DMS 273 (cell line): ENCODE measurements at regions not wholly inside any gene's neighbourhood (a gene's known extent, or its start where the extent isn't known, plus 50 kb on each side); places are given as distances from the start of the nearest gene placed in this dataset.

ENCODE experiments used
- DNase-seq: peaks from one replicate; lab custom pipeline; 2025; ENCODE audit not compliant: unreplicated experiment; lab: John Stamatoyannopoulos, UW

GRCh38 chrX:132568291-132568690, 79.5 kb upstream of the MBNL3 start:
- DNase-seq, result peak; percentile 25

GRCh38 chrX:132565273-132565672, 76.4 kb upstream of the MBNL3 start:
- no peak for DNase-seq

GRCh38 chrX:132563976-132564375, 75.1 kb upstream of the MBNL3 start:
- DNase-seq, result no peak

- DNase-seq, result no peak
Measured at GRCh38 chrX:132561974-132562373, 73.1 kb upstream of the MBNL3 start.

GRCh38 chrX:132561483-132561882, 72.6 kb upstream of the MBNL3 start:
- DNase-seq, result no peak

DNA sequence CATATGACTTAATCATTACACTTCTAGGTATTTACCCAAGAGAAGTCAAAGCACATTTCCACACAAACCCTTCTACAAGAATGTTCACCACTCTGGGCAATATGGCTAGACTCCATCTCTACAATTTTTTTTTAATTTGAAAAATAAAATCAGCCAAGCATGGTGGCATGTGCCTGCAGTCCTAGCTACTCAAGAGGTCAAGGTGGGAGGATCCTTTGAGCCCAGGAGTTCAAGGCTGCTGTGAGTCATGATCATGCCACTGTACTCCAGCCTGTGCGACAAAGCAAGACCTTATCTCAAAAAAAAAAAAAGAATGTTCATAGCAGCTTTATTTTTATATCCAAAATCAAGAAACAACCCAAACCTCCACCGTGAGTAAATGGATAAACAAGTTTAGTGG, 70.3 kb upstream of the MBNL3 start:
- DNase-seq, result no peak

GRCh38 chrX:132539611-132540010, 50.8 kb upstream of the MBNL3 start:
- no peak for DNase-seq
